AG09319 (cell line): ENCODE measurements at regions not wholly inside any gene's neighbourhood (a gene's known extent, or its start where the extent isn't known, plus 50 kb on each side); places are given as distances from the start of the nearest gene placed in this dataset.

ENCODE experiments used
- DNase-seq: peaks from one replicate; pipeline ENCODE4 v3.0.0-alpha.2; 2010; ENCODE audit warnings: low read depth; ENCODE audit errors: extremely low read depth
- TF ChIP-seq, protein P1 (sequence below): IDR thresholded peaks from 2 replicates; pipeline ENCODE4 v1.5.1; 2011; ENCODE audit warnings: low read depth, mild to moderate bottlenecking, inconsistent platforms, low read length, moderate library complexity

DNA sequence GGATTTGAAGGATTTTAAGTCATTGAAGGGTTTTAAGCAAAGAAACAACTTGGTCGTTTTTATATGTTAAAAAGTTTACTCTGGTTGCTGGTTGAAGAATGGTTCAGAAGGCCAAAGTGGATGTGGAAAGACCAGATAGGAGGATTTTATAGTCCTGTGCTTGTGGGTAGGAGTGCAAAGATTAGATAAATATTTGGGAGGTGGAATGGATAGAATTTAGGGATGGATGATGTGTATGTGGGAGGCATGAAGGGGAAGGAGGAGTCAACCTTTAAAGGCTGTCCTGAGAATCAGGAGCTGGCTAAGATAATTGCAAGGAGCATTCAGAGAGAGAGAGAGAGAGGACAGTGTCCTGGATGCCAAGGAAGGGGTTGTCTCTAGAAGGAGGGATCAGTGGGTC, 190.1 kb upstream of the SPRED2 start:
- TF ChIP-seq, protein P1, sequence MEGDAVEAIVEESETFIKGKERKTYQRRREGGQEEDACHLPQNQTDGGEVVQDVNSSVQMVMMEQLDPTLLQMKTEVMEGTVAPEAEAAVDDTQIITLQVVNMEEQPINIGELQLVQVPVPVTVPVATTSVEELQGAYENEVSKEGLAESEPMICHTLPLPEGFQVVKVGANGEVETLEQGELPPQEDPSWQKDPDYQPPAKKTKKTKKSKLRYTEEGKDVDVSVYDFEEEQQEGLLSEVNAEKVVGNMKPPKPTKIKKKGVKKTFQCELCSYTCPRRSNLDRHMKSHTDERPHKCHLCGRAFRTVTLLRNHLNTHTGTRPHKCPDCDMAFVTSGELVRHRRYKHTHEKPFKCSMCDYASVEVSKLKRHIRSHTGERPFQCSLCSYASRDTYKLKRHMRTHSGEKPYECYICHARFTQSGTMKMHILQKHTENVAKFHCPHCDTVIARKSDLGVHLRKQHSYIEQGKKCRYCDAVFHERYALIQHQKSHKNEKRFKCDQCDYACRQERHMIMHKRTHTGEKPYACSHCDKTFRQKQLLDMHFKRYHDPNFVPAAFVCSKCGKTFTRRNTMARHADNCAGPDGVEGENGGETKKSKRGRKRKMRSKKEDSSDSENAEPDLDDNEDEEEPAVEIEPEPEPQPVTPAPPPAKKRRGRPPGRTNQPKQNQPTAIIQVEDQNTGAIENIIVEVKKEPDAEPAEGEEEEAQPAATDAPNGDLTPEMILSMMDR: no peak
- DNase-seq: no peak

DNA sequence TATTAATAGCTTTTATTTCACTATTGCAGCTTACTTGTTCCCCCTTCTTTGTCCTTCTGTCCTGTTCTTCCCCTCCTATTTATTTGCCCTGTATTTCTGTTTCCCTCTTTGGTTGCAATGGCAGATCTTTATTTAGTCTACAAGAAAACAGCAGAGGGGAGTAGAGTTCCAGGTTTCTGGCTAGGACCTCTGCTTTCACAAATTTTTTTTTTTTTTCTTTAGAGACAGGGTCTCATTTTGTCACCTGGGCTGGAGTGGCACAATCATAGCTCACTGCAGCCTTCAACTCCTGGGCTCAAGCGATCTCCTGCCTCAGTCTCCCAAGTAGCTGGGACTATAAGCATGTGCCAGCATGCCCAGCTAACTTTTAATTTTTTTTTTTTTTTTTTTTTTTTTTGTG, 188.1 kb upstream of the SPRED2 start:
- TF ChIP-seq, protein P1: no peak
- DNase-seq: no peak

GRCh38 chr2:65620026-65620425, 187.6 kb upstream of the SPRED2 start:
- TF ChIP-seq, protein P1: no peak

GRCh38 chr2:65615602-65616001, 183.2 kb upstream of the SPRED2 start:
- TF ChIP-seq, protein P1: no peak

More at GRCh38 chr2:65620026-65620425, 187.6 kb upstream of the SPRED2 start:
- no peak for DNase-seq

DNA sequence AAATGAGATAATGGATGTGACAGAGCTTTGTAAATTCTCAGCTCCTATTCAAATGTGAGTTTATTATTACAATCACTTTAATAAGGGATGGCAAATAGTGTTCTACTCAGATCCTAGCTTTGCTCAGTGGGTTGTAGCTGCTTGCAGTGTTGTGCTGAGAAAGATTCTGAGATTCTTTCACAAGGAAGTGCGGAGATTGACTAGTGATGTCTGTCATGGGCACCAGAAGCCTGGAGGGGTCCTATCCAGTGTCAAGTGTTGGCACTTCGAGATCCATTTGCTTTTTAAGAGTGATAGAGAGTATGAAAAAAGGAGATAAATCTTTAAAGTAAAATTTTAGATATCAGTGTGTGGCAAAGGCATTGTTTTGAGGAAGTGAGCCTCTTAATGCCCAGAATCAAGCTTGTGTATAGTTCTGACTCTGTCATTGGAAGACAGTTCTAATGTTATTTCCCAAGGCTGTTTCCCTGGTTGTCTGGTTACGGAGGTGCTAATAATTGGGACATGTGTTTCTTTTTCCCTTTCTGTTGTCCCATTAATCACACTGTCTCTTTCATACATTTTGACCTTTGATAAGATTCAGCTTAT, 181.7 kb upstream of the SPRED2 start:
- TF ChIP-seq, protein P1: no peak
- no peak for DNase-seq

More at GRCh38 chr2:65615602-65616001, 183.2 kb upstream of the SPRED2 start:
- DNase-seq: no peak

DNA sequence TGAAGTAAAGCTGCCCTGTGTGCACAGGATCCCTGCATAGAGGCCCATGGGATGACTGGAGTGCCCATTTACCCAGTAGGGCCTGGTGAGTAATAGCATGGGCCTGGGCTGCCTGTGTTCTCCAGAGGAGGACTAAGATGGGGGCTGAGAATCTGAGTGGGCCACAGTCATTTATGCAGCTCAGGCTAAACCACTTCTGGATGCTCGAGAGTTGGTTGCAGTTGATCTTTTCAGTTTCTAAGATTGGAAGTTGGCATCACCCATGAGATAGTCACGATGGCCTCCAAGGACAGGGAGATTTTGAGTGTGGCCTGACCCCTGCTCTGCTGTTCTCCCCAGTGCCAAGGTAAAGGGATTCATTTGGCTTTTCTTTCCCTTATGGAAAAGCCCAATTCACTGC, 179.1 kb upstream of the SPRED2 start:
- DNase-seq: no peak
- TF ChIP-seq, protein P1: no peak

DNA sequence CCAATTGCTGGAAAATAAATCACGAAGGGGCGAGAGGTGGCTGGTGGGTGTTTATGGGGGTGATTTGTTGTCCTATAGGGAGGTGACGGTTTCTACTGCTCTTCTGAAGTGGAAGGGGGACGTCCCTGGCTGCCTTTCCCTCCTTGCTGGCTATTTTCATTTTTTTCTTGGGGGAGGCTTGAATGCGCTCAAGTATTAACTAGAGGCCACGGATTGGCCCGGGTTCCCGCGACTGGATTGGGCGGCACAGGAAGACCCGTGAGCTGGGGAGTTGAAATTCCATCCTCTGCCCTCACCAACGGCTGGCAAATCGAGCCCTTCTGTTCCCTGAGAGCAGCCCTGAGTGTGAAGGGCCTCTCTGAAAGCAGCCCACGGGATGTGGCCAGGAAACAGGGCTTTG, 176.5 kb upstream of the SPRED2 start:
- TF ChIP-seq, protein P1: no peak
- DNase-seq: no peak
